ENCODE measurements at regions not wholly inside any gene's neighbourhood (a gene's known extent, or its start where the extent isn't known, plus 50 kb on each side); places are given as distances from the start of the nearest gene placed in this dataset.

DNA sequence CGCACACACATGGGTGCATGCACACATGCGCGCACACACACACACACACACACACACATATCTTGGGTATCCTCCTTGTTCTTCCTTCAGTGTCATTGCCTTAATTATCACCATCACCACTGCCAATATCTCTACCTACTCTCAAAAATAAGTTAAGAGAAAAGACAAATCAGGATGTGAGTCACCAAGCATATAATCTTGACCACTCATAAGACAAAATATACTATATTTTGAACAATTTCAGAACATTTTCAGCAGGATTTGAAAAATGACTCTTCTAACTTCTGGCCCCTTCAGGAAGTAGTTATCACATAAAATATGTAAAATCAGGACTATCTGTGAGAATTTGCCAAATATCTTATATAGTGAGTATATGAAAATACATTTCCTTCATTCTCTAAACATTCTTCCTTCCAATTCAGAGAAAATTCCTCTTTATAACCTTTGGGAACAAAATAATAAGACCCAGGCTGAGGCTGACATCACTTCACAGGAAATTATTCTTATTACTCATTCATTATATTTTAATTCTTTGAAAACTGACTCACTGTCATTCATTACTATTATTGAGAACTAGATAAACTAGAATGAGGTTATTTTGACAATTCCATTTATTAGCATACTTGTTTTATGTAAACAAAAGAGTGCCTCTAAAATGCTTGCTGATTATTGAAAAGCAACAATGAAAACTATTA lies 772.0 kb upstream of the ACO1 start:
- Mint-ChIP-seq H3K27ac (no peak overlapping the region), H3K9me3 (no peaks in the 10 kb centered on the region), H3K4me3 (no peak overlapping the region), H3K4me1 (ENCODE audit: low read depth) (peaks cover 2% of the 10 kb centered on the region), H3K36me3 (ENCODE audit: low read depth) (no peaks in the 10 kb centered on the region), H3K27me3 (no peaks in the 10 kb centered on the region)
- intact Hi-C loops (cut with micrococcal nuclease): no loop called here
- CTCF ChIA-PET: no interaction called here
- TF ChIP-seq, protein P1, sequence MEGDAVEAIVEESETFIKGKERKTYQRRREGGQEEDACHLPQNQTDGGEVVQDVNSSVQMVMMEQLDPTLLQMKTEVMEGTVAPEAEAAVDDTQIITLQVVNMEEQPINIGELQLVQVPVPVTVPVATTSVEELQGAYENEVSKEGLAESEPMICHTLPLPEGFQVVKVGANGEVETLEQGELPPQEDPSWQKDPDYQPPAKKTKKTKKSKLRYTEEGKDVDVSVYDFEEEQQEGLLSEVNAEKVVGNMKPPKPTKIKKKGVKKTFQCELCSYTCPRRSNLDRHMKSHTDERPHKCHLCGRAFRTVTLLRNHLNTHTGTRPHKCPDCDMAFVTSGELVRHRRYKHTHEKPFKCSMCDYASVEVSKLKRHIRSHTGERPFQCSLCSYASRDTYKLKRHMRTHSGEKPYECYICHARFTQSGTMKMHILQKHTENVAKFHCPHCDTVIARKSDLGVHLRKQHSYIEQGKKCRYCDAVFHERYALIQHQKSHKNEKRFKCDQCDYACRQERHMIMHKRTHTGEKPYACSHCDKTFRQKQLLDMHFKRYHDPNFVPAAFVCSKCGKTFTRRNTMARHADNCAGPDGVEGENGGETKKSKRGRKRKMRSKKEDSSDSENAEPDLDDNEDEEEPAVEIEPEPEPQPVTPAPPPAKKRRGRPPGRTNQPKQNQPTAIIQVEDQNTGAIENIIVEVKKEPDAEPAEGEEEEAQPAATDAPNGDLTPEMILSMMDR (IDR thresholded peaks at IDR 0.05): no peak
- ATAC-seq: no peak
- POLR2A ChIA-PET: no interaction called here
- no peak for DNase-seq

DNA sequence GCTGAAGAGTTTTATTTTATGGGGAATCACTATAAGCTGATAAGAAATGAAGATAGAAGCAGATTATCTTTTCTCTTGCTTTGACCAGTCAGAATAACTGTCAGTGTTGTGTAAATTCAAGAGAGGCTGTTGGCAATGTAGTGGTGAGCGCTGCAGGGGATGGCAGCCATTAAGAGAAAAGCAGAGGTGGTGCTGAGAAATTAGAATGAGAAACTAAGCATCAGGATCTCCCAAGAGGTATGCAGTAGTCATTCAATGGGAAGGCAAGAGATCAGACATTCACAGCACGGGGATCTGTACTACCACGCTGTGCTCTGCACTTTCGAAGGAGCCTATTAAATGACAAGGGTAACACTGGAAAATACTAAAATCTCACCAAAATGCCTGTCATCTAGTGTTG lies 768.5 kb upstream of the ACO1 start:
- CTCF ChIA-PET: interaction anchor here (0.7 kb wide), 1 partner anchor 21 kb away, joined by 3 read pairs; no protein-coding TSS in a partner anchor
- intact Hi-C loops (cut with micrococcal nuclease): no loop called here

DNA sequence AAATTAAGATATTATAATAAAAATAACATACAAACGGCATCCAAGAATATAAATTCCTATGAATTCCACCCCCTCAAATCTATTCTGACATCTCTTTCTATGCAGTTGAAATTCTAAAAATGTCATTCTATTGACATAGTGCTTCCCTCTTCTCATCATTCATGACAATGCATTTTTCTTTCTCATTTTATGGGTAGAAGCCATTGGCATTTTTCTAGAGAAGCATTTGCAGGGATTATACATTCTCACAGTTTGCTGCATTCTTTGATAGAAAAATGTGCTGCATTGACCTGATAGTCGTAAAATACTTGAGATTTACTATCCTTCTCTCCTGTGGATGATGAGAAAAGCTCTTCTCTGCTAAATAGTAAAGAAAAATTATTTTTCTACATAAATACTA lies 760.9 kb upstream of the ACO1 start:
- ATAC-seq (no peak), DNase-seq (no peak)
- no peaks in the 10 kb centered on the region for H3K36me3 Mint-ChIP-seq (ENCODE audit: low read depth)
- TF ChIP-seq, protein P1 (IDR thresholded peaks at IDR 0.05): no peak
- H3K4me3 Mint-ChIP-seq: no peak overlapping the region
- intact Hi-C loops (cut with micrococcal nuclease): no loop called here
- peaks cover 2% of the 10 kb centered on the region for H3K9me3 Mint-ChIP-seq
- H3K4me1 Mint-ChIP-seq (ENCODE audit: low read depth): no peaks in the 10 kb centered on the region
- POLR2A ChIA-PET: no interaction called here
- H3K27ac Mint-ChIP-seq: no peak overlapping the region
- H3K27me3 Mint-ChIP-seq: no peaks in the 10 kb centered on the region
- CTCF ChIA-PET: no interaction called here

More for the DNA sequence above, 768.5 kb upstream of the ACO1 start:
- H3K36me3 Mint-ChIP-seq (ENCODE audit: low read depth): no peaks in the 10 kb centered on the region
- H3K4me3 Mint-ChIP-seq: no peak overlapping the region
- peaks cover 2% of the 10 kb centered on the region for H3K4me1 Mint-ChIP-seq (ENCODE audit: low read depth)
- POLR2A ChIA-PET: no interaction called here
- H3K27me3 Mint-ChIP-seq: no peaks in the 10 kb centered on the region
- no peaks in the 10 kb centered on the region for H3K9me3 Mint-ChIP-seq
- DNase-seq (no peak), ATAC-seq (no peak)
- H3K27ac Mint-ChIP-seq: no peak overlapping the region
- TF ChIP-seq, protein P1 (IDR thresholded peaks at IDR 0.05): no peak

DNA sequence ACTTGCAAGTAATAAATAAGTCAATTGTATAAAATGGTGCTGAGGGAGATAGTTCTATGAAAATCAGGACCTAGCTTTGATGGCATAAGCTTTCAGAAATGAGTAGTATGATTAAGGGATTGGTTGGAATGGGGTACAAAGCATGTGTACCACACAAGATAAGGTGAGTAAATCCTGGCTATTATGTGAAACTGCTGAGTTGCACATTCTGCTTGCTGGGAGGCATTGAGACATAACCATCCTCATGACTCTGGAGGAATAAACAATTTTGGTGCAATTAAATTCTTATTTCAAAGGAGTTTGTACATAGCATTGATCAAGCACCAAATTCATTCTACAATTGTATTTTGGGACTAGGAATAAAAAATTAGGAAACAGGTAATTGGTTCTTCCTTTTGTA lies 755.2 kb upstream of the ACO1 start:
- H3K4me1 Mint-ChIP-seq (ENCODE audit: low read depth): no peaks in the 10 kb centered on the region

DNA sequence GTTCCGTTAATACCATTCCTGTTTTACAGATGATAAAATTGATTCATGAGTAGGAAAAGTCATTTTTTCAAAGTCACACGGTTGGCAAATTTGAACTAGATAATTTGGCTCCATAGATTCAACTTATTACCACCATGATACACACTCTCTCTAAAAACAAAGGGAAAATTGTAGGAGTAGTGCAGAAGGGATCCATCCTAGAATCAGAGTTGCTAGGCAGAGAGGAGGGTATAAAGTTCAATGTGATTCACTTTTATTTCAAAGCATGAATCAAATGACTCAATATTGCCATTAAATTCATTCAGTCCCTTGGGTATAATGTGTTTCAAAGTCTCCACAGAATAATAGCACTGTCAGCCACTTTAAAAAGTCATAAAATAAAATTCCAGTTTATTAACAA lies 747.2 kb upstream of the ACO1 start:
- H3K27me3 Mint-ChIP-seq: no peaks in the 10 kb centered on the region
- no peaks in the 10 kb centered on the region for H3K4me1 Mint-ChIP-seq (ENCODE audit: low read depth)
- H3K27ac Mint-ChIP-seq: no peak overlapping the region
- TF ChIP-seq, protein P1 (IDR thresholded peaks at IDR 0.05): no peak
- intact Hi-C loops (cut with micrococcal nuclease): no loop called here
- no peak for ATAC-seq
- no peak for DNase-seq
- no peak overlapping the region for H3K4me3 Mint-ChIP-seq
- no peaks in the 10 kb centered on the region for H3K9me3 Mint-ChIP-seq
- H3K36me3 Mint-ChIP-seq (ENCODE audit: low read depth): no peaks in the 10 kb centered on the region
- POLR2A ChIA-PET: interaction anchor here (0.8 kb wide), 1 partner anchor 735 kb away, joined by 3 read pairs; no protein-coding TSS in a partner anchor
- CTCF ChIA-PET: interaction anchor here (1.5 kb wide), 1 partner anchor 21 kb away, joined by 3 read pairs; no protein-coding TSS in a partner anchor

More for the DNA sequence above, 755.2 kb upstream of the ACO1 start:
- DNase-seq (no peak), ATAC-seq (no peak)
- Mint-ChIP-seq H3K27ac (no peak overlapping the region), H3K9me3 (peaks cover 2% of the 10 kb centered on the region), H3K36me3 (ENCODE audit: low read depth) (no peaks in the 10 kb centered on the region), H3K27me3 (no peaks in the 10 kb centered on the region), H3K4me3 (no peak overlapping the region)
- CTCF ChIA-PET: interaction anchor here (1.0 kb wide), 1 partner anchor 11 kb away, joined by 3 read pairs; no protein-coding TSS in a partner anchor
- intact Hi-C loops (cut with micrococcal nuclease): no loop called here
- POLR2A ChIA-PET: no interaction called here
- TF ChIP-seq, protein P1 (IDR thresholded peaks at IDR 0.05): no peak
